ENCODE measurements at regions not wholly inside any gene's neighbourhood (a gene's known extent, or its start where the extent isn't known, plus 50 kb on each side); places are given as distances from the start of the nearest gene placed in this dataset.

DNA sequence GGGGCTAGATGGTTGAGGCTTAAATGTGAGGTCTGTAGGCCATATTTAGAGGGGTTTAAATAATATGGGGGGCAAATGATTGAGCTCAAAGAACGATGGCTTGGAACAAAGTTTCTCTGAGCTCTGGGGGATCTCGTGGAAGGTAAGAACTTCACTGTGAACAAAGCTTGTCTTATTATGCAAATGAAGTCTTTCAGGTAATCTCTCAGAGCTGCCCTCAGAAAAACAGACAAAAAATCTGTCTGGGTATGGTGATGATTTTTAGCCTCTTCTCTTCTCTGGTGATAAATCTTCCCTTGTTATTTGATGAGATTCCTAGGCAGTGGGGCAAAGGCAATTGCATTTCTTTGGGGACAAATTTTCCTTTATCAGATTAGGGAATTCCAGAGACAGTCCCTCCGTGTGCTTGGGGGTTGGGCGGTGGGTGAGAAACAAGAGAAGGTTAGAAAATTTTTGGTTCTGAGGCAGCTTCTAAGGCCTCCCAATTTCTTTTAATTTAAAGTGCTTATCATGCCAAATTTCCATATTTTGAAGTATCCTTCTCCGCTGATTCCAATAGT, 760.4 kb downstream of the TSN start:
- CTCF ChIA-PET: interaction anchor here (0.5 kb wide), 1 partner anchor 124 kb away, joined by 3 read pairs; no protein-coding TSS in a partner anchor

DNA sequence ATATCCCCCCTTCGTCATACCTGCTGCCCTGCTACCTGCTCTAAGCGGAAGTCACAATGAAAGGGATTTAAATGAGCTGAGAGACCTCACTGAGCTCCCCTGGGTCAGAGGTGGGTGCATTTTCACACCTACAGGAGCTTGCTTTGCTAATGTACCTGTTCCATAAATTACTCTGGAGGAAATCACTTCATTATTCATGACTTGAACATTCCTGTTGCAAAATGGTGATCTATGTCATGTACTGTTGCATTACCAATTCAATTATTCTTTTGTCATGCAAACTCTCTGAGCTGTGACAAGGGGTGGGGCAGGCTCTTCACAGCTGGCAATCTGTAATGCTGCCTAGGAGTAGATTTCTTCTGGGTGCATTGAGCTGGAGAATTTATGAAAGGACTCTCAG, 761.3 kb downstream of the TSN start:
- TF ChIP-seq CTCF (conservative IDR thresholded peaks at IDR 0.05; ENCODE audit: low read depth): no peak
- ChIA-PET CTCF (no interaction called here), POLR2A (ENCODE audit: low non-redundant PET) (no interaction called here)
- DNase-seq (ENCODE audit: low spot score): no peak
- no peak overlapping the region for H3K27ac ChIP-seq

More for the DNA sequence above, 760.4 kb downstream of the TSN start:
- POLR2A ChIA-PET (ENCODE audit: low non-redundant PET): no interaction called here
- no peak for DNase-seq (ENCODE audit: low spot score)
- no peak overlapping the region for H3K27ac ChIP-seq
- TF ChIP-seq CTCF (conservative IDR thresholded peaks at IDR 0.05; ENCODE audit: low read depth): no peak

DNA sequence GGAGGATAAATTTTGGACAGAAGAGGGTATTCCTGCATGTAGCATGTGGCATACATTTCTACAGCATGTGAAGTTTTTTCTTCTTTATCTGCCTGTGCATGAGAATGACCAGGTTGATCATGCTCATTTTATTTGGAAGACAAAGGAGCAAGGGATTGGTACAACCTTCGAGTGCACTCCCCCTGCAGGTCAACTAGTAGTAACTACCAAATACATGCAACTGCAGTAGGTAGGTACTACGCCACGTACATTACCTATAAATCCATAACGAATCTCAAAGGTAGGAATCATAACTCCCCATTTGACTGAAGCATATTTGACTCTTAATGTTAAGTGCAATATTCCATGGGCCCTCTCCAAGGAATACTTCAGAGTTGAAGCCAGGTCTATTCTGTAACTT, 763.9 kb downstream of the TSN start:
- no peak for TF ChIP-seq CTCF (conservative IDR thresholded peaks at IDR 0.05; ENCODE audit: low read depth)
- POLR2A ChIA-PET (ENCODE audit: low non-redundant PET): no interaction called here
- no peak for DNase-seq (ENCODE audit: low spot score)
- no peak overlapping the region for H3K27ac ChIP-seq
- CTCF ChIA-PET: no interaction called here

GRCh38 chr2:122519821-122520611, 764.6 kb downstream of the TSN start:
- ChIA-PET CTCF (interaction anchor here (1.0 kb wide), 1 partner anchor 183 kb away, joined by 5 read pairs; no protein-coding TSS in a partner anchor), POLR2A (ENCODE audit: low non-redundant PET) (no interaction called here)
- TF ChIP-seq CTCF (conservative IDR thresholded peaks at IDR 0.05; ENCODE audit: low read depth): no peak
- no peak for DNase-seq (ENCODE audit: low spot score)
- no peak overlapping the region for H3K27ac ChIP-seq

- no peak for DNase-seq (ENCODE audit: low spot score)
- TF ChIP-seq CTCF (conservative IDR thresholded peaks at IDR 0.05; ENCODE audit: low read depth): no peak
- CTCF ChIA-PET: interaction anchor here (0.9 kb wide), 1 partner anchor 1065 kb away, joined by 4 read pairs; no protein-coding TSS in a partner anchor
- no peak overlapping the region for H3K27ac ChIP-seq
- POLR2A ChIA-PET (ENCODE audit: low non-redundant PET): no interaction called here
These were observed 767.7 kb downstream of the TSN start for GRCh38 chr2:122523143-122523542.

DNA sequence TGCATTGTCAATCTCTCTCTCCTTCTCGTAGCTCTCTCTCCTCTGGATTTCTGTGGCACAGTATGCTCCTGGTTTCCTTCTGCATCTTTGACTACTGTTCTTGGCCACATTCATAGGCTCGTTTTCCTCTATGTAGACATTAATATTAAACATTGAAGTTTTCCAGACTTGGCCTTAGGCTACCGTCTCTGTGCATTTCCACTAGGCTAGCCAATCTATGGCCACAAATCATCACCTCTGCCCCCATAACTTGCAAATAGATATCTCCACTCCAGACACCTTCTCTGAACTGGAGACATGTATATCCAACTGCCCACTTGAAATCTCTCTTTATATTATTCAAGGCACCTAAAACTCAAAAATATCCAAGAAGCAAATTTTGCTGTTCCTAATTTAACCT, 768.5 kb downstream of the TSN start:
- ChIA-PET POLR2A (ENCODE audit: low non-redundant PET) (no interaction called here), CTCF (no interaction called here)
- H3K27ac ChIP-seq: no peak overlapping the region
- no peak for TF ChIP-seq CTCF (conservative IDR thresholded peaks at IDR 0.05; ENCODE audit: low read depth)
- no peak for DNase-seq (ENCODE audit: low spot score)
